Stomach (tissue), 8 donors: ENCODE measurements at regions not wholly inside any gene's neighbourhood (a gene's known extent, or its start where the extent isn't known, plus 50 kb on each side); places are given as distances from the start of the nearest gene placed in this dataset.

Source experiments
- DNase-seq, 2 donors: peaks; one replicate each; pipeline versions ENCODE4 v3.0.0 to v3.0.0-alpha.2; 2013 to 2019
- H3K27ac ChIP-seq, 5 donors: fragments of 200-600 bp in 4 of 5; sonication (generic) in 4 of 5; one replicate each; pipeline ENCODE4 v1.5.1; 2013 to 2019; ENCODE audit warnings: mild to moderate bottlenecking in 1 of 5, moderate library complexity in 1 of 5
- H3K27me3 ChIP-seq, 3 donors: fragments of 200-600 bp; sonication (generic); one replicate each; pipeline ENCODE4 v1.5.1; 2017 to 2019; ENCODE audit warnings: mixed run types in 1 of 3
- H3K36me3 ChIP-seq, 4 donors: fragments of 200-600 bp; sonication (generic); 1 replicate in 3 of 4; 2 replicates in 1 of 4; pipeline ENCODE4 v1.5.1; 2016 to 2019
- H3K4me1 ChIP-seq, 4 donors: fragments of 200-600 bp; sonication (generic); one replicate each; pipeline ENCODE4 v1.5.1; 2016 to 2019
- H3K4me3 ChIP-seq, 4 donors: fragments of 200-600 bp; sonication (generic) in 3 of 4; one replicate each; pipeline ENCODE4 v1.5.1; 2016 to 2019; ENCODE audit warnings: mild to moderate bottlenecking in 1 of 4
- H3K9me3 ChIP-seq, 4 donors: fragments of 200-600 bp; sonication (generic); one replicate each; pipeline ENCODE4 v1.5.1; 2016 to 2019
- EP300 ChIP-seq: sonication (generic); formaldehyde crosslinking; IDR thresholded peaks from one replicate; pipeline ENCODE4 v1.6.1; 2017; ENCODE audit warnings: antibody characterized with exemption
- POLR2A ChIP-seq, 4 donors: fragments of 450-650 bp; IDR thresholded peaks; one replicate each; pipeline ENCODE4 v1.6.1; 2016; ENCODE audit warnings: antibody characterized with exemption in 4 of 4, control low read depth in 2 of 4, mild to moderate bottlenecking in 1 of 4, moderate library complexity in 1 of 4
- POLR2AphosphoS5 ChIP-seq, 3 donors: sonication (generic); formaldehyde crosslinking; IDR thresholded peaks; one replicate each; pipeline ENCODE4 v1.6.1; 2016; ENCODE audit warnings: antibody characterized with exemption in 3 of 3
- WGBS, 5 donors: extraction: QIAGEN DNeasy Blood & Tissue Kit in 3 of 5; methylation state at CpG; one replicate each; pipeline versions ENCODE4 v1.1.5 to v1.1.7; 2013 to 2018; 5-methylcytosine and 5-hydroxymethylcytosine counted together
- intact Hi-C: fragments of 100-400 bp; cut with DNase I; formaldehyde crosslinking; loops from one replicate; pipeline ENCODE4 v1.15.1; 2023; ENCODE audit warnings: low total_unique reads
- TF ChIP-seq, protein P1 (sequence below), 7 experiments: fragments of 450-650 bp in 4 of 7; fragments of 200-600 bp in 3 of 7; sonication (generic) in 3 of 7; IDR thresholded peaks; one replicate each; pipeline ENCODE4 v1.5.1; 2016 to 2019; ENCODE audit warnings: antibody characterized with exemption in 7 of 7, control low read depth in 2 of 7, mild to moderate bottlenecking in 1 of 7
- donor health status: healthy with polysubstance abuse.
- donor health status: Bipolar disorder and iron deficiency.
- donor health status: healthy.

DNA sequence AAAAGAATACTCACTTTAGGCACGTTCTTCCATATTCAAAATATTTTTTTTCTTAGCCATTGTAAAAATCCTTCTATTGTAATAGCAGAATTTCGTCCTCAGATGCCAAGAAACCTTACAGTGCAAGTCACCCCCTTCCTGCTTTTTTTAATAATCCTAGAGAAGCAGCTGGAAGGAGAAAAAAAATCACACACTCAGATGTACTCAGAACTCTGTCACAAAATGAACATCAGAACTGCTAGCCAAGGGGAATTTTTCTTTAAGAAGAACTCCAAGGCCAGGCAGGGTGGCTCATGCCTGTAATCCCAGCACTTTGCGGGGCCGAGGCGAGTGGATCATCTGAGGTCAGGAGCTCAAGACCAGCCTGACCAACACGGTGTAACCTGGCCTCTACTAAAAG is 127.3 kb upstream of the SPATS2L start:
- no peak for DNase-seq
- 52 to 65% (median 58%) methylated on average over 6 of the region's 6 CpGs for WGBS, 5 donors
- H3K4me3 ChIP-seq: no peak overlapping the region
- H3K27me3 ChIP-seq: no peaks in the 10 kb centered on the region
- no peaks in the 10 kb centered on the region for H3K4me1 ChIP-seq
- no peaks in the 10 kb centered on the region for H3K36me3 ChIP-seq
- TF ChIP-seq EP300 (no peak), POLR2AphosphoS5 (IDR thresholded peaks at IDR 0.05) (no peak), POLR2A (IDR thresholded peaks at IDR 0.05) (no peak)
- TF ChIP-seq, protein P1, sequence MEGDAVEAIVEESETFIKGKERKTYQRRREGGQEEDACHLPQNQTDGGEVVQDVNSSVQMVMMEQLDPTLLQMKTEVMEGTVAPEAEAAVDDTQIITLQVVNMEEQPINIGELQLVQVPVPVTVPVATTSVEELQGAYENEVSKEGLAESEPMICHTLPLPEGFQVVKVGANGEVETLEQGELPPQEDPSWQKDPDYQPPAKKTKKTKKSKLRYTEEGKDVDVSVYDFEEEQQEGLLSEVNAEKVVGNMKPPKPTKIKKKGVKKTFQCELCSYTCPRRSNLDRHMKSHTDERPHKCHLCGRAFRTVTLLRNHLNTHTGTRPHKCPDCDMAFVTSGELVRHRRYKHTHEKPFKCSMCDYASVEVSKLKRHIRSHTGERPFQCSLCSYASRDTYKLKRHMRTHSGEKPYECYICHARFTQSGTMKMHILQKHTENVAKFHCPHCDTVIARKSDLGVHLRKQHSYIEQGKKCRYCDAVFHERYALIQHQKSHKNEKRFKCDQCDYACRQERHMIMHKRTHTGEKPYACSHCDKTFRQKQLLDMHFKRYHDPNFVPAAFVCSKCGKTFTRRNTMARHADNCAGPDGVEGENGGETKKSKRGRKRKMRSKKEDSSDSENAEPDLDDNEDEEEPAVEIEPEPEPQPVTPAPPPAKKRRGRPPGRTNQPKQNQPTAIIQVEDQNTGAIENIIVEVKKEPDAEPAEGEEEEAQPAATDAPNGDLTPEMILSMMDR (IDR thresholded peaks at IDR 0.05): no peak
- no peaks in the 10 kb centered on the region for H3K9me3 ChIP-seq
- intact Hi-C loops: no loop called here
- H3K27ac ChIP-seq: no peak overlapping the region

DNA sequence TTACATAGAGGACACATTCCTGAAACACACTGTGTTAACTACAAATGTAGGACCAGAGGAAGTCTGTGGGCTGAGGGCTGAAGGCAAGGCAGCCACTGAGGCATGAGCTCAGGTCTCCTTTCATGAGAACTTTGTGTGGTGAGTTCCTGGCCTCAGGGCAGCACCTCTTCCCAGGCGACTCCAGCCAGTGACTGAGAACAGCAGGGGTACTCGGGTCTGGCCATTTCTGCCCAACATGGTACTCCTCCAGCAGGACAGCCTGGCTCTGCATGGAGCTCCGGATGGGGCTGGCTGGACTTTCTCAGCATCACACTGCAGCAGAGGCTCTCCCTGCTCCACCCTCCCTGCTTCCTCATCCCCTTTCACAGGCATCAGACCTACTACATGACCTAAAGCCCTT is 125.5 kb upstream of the SPATS2L start:
- Histone ChIP-seq H3K9me3 (no peaks in the 10 kb centered on the region), H3K27ac (no peak overlapping the region), H3K4me3 (no peak overlapping the region), H3K4me1 (peaks cover 0 to 9% (median 0%) of the 10 kb centered on the region in 4 donors), H3K36me3 (no peaks in the 10 kb centered on the region), H3K27me3 (no peaks in the 10 kb centered on the region)
- WGBS, 5 donors: 78 to 89% (median 81%) methylated on average over 3 of the region's 3 CpGs
- TF ChIP-seq POLR2A (IDR thresholded peaks at IDR 0.05): no peak
- TF ChIP-seq EP300: no peak
- no peak for TF ChIP-seq POLR2AphosphoS5 (IDR thresholded peaks at IDR 0.05)
- TF ChIP-seq, protein P1 (IDR thresholded peaks at IDR 0.05): no peak
- intact Hi-C loops: no loop called here
- DNase-seq: no peak

DNA sequence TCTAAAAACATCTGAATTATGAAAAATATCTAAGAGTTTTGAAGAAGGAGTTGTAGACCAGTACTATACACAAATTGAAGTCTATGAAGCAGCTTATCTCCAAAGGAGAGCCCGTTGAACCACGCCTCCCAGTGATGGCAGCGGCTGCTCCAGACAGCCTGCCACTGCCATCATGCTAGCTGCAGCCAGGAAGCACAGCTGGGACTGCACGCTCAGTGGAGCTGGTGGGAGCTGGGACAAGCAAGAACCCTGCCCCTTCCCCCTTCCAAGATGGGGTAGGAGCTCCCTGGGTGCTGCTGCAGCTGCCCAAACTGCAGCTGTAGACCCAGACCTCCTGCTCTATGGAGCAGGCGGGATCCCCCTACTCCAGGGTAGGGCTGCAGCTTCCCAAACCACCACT is 124.7 kb upstream of the SPATS2L start:
- TF ChIP-seq POLR2AphosphoS5 (IDR thresholded peaks at IDR 0.05) (no peak), POLR2A (IDR thresholded peaks at IDR 0.05) (no peak), EP300 (no peak)
- TF ChIP-seq, protein P1 (IDR thresholded peaks at IDR 0.05): no peak
- Histone ChIP-seq H3K4me3 (no peak overlapping the region), H3K36me3 (no peaks in the 10 kb centered on the region), H3K27me3 (no peaks in the 10 kb centered on the region), H3K4me1 (peaks cover 0 to 9% (median 0%) of the 10 kb centered on the region in 4 donors), H3K9me3 (no peaks in the 10 kb centered on the region), H3K27ac (no peak overlapping the region)
- no peak for DNase-seq
- intact Hi-C loops: no loop called here
- WGBS, 5 donors: 74 to 86% (median 79%) methylated on average over 5 of the region's 5 CpGs

DNA sequence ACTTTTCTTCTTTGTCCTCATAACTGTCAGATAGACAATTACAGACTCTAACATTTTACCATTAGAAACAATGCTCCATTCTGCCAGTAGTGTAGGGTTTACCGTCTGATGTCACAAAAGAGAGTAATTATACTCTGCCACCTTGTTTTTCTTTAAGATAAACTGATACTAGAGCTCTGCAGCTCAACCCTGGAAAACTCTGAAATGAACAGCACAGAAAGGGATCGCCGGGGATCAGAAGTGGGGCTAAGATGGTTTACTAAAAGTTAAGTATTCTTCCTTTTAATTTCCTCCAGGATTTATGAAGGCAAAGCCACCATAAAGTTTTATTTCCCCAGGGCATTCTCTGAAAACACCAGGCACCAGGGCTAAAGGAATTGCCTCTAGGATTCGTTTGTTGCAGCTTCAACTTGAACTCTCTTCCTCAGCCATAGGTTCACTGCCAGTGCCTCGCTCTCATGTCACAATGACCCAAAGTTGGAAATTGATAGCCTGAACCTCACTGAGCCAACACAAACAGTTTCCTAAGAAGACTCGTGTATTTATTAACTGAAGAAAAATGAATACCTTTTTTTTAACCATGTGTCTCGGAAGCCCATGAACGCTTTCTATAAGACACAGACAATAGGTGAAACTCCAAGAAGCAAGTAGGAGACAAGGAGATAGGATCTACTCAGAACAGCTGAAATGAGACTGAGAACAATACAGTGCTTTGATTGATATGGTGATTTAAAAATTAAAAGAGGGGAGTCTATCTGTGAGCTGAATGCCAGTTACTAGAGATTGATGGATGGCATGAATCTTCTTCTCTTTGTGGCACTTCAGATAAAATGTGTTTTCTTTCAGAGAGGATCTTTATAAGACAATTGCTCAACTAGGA is 121.5 kb upstream of the SPATS2L start:
- 36 to 51% (median 45%) methylated on average over 8 of the region's 8 CpGs for WGBS, 5 donors
- Histone ChIP-seq H3K27ac (no peak overlapping the region), H3K9me3 (no peaks in the 10 kb centered on the region), H3K27me3 (no peaks in the 10 kb centered on the region), H3K4me3 (no peak overlapping the region), H3K4me1 (peaks cover 0 to 9% (median 0%) of the 10 kb centered on the region in 4 donors), H3K36me3 (no peaks in the 10 kb centered on the region)
- intact Hi-C loops: no loop called here
- TF ChIP-seq, protein P1 (IDR thresholded peaks at IDR 0.05): no peak
- TF ChIP-seq POLR2A (IDR thresholded peaks at IDR 0.05) (no peak), EP300 (no peak), POLR2AphosphoS5 (IDR thresholded peaks at IDR 0.05) (no peak)
- no peak for DNase-seq
